Central memory CD8-positive, alpha-beta T cell (primary cell): ENCODE measurements at regions not wholly inside any gene's neighbourhood (a gene's known extent, or its start where the extent isn't known, plus 50 kb on each side); places are given as distances from the start of the nearest gene placed in this dataset.
"Not testable (repeated sequence)": the region's sequence is repeated elsewhere in the genome, so short reads cannot be mapped to it uniquely, and the experiment has no call there.

Experiments
- ATAC-seq: fragments of 150-1000 bp; cut with Tn5 transposase; replicated peaks from 2 replicates; pipeline ENCODE4 v1.10.0; 2022; ENCODE audit warnings: mild to moderate bottlenecking, moderate FRiP score, moderate number of reproducible peaks; ENCODE audit not compliant: poor library complexity, severe bottlenecking; ENCODE audit errors: extremely low read depth
- DNase-seq, 2 donors: peaks; one replicate each; pipeline ENCODE4 v3.0.0; 2021; ENCODE audit warnings: low spot score in 2 of 2
- H3K27ac Mint-ChIP-seq: one replicate; pipeline ENCODE4 v1.8.0; 2022; ENCODE audit warnings: low read depth, mild to moderate bottlenecking, moderate library complexity, mixed read lengths
- H3K27me3 Mint-ChIP-seq: one replicate; pipeline ENCODE4 v1.8.0; 2022; ENCODE audit warnings: mixed read lengths
- H3K36me3 Mint-ChIP-seq: one replicate; pipeline ENCODE4 v1.8.0; 2022; ENCODE audit warnings: mild to moderate bottlenecking, moderate library complexity, mixed read lengths; ENCODE audit not compliant: insufficient read depth
- H3K4me1 Mint-ChIP-seq: one replicate; pipeline ENCODE4 v1.8.0; 2022; ENCODE audit warnings: mixed read lengths
- H3K4me3 Mint-ChIP-seq: one replicate; pipeline ENCODE4 v1.8.0; 2022; ENCODE audit warnings: mild to moderate bottlenecking, moderate library complexity, mixed read lengths
- H3K9me3 Mint-ChIP-seq: one replicate; pipeline ENCODE4 v1.8.0; 2022; ENCODE audit warnings: mixed read lengths

GRCh38 chr1:55784941-55785450, 569.8 kb upstream of the USP24 start:
- not testable (repeated sequence) for H3K4me3 Mint-ChIP-seq, H3K9me3 Mint-ChIP-seq, H3K36me3 Mint-ChIP-seq

DNA sequence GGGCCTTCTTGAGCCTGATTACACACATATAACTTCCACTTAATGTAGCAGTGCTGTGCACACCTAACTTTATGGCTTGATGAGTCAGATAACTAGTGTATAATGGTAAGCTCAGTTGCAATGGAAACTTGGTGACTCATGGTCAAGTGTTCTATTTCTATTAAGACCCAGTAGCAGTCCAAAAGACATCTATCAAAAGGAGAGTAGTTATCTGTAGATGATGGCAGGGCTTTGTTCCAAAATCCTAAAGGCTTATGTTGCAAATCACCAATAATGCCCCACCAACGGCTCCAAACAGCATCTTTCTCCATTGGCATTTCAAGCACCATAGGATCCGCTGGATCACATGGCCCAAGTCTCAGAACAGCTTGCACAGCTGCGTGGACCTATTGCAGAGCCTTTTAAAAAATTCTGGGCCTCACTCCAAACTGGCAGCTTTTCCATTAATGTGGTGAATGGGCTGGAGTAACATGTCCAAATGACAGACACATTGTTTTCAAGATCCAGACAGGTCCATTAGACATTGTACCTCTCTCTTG, 566.8 kb upstream of the USP24 start:
- Mint-ChIP-seq H3K4me3 (no peak overlapping the region), H3K4me1 (no peaks in the 10 kb centered on the region), H3K9me3 (peaks cover 2% of the 10 kb centered on the region), H3K27me3 (no peaks in the 10 kb centered on the region), H3K27ac (no peak overlapping the region), H3K36me3 (no peaks in the 10 kb centered on the region)
- DNase-seq (no peak), ATAC-seq (no peak)

More at GRCh38 chr1:55784941-55785450, 569.8 kb upstream of the USP24 start:
- not testable (repeated sequence) for DNase-seq, H3K27ac Mint-ChIP-seq, H3K4me1 Mint-ChIP-seq, H3K27me3 Mint-ChIP-seq, ATAC-seq

GRCh38 chr1:55781003-55781402, 565.8 kb upstream of the USP24 start:
- Mint-ChIP-seq H3K27me3 (no peaks in the 10 kb centered on the region), H3K4me3 (no peak overlapping the region), H3K4me1 (no peaks in the 10 kb centered on the region), H3K9me3 (no peaks in the 10 kb centered on the region), H3K36me3 (no peaks in the 10 kb centered on the region), H3K27ac (no peak overlapping the region)
- no peak for ATAC-seq
- DNase-seq: no peak

- Mint-ChIP-seq H3K27ac (no peak overlapping the region), H3K4me3 (no peak overlapping the region), H3K4me1 (no peaks in the 10 kb centered on the region), H3K36me3 (no peaks in the 10 kb centered on the region), H3K9me3 (no peaks in the 10 kb centered on the region), H3K27me3 (no peaks in the 10 kb centered on the region)
- DNase-seq: no peak
- ATAC-seq: no peak
These were observed 562.4 kb upstream of the USP24 start for GRCh38 chr1:55777545-55777944.

- Mint-ChIP-seq H3K4me1 (no peaks in the 10 kb centered on the region), H3K4me3 (no peak overlapping the region), H3K27me3 (no peaks in the 10 kb centered on the region), H3K9me3 (no peaks in the 10 kb centered on the region), H3K27ac (no peak overlapping the region), H3K36me3 (no peaks in the 10 kb centered on the region)
- ATAC-seq (no peak), DNase-seq (no peak)
These were observed 559.8 kb upstream of the USP24 start for GRCh38 chr1:55775007-55775406.

DNA sequence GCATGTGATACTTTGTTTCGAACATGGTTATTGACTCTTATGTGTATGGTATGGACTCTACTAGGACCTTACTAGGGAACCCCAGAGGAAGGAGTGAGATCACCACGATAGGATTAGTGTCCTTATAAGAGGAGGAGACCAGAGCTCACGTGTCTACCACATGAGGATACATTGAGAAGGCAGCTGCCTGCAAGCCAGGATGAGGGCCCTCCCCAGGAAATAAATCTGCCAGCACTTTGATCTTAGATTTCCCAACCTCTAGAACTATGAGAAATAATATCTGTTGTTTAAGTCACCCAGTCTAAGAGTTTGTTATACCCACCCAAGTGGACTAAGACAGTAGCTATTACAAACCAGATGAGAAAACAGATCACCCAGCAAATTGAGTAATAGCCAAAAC, 559.3 kb upstream of the USP24 start:
- no peaks in the 10 kb centered on the region for H3K36me3 Mint-ChIP-seq
- no peak overlapping the region for H3K4me3 Mint-ChIP-seq
- H3K27me3 Mint-ChIP-seq: no peaks in the 10 kb centered on the region
- no peak overlapping the region for H3K27ac Mint-ChIP-seq
- H3K9me3 Mint-ChIP-seq: no peaks in the 10 kb centered on the region
- no peak for DNase-seq
- no peak for ATAC-seq
- H3K4me1 Mint-ChIP-seq: no peaks in the 10 kb centered on the region

DNA sequence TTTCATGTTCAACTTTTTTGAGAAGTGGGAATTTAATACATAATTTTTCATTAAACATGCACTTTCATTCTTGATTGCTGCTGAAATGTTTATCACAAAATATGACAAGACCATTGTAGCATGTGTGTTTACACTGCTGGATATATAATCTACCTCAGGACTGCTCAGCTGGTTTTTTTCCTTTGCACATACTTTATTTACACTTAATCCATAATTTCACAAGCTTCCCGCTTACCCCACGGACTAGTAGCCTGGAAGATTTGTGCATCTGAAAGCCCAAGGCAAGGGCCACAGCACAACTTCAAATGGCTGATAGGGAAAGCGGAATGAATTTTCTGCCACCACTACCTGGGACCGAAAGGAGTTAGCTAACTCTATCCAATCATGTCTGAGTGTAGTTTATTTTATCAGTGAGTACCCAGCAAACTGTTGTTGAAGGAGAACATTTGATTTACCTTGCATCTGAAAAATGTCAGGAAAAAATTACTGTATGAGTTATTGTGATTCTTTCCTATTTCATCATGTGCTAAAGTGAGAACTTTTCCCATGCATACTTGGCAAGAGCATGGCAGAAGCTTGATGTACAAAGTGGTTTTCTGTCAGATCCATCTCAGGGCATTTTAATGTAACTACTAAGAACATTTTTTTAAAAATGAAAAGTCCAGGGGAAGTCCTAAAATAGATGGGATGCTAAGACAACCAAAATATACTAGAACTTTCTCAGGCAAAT, 558.2 kb upstream of the USP24 start:
- ATAC-seq (no peak), DNase-seq (no peak)

DNA sequence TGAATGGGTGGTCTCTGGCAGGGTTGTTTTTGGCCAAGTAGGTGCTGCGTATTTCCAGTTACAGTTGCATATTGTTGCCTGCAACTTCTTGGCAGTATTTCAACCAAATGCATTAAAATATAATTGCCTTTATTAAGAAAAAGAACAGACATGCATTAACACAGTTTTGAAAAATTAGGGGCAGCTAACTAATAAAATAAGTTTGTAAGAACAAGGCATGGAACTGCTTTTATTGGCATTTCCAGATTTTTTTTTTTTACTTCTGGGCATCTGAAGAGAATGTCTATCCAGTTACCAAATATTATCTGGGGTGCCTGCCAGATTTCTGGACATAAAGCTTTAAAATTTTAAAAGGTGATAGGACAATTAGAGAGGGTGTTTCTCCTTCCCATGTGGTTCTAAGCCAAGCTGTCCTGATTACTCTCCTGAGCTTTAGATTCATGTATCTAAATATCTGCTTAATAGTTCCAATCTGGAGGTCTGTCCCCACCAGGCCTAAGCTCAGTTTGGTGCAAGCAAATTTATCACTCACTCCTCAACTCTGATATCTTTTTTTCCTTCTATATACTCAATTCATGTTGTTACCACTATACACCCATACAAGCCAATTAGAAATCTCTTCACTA, 553.3 kb upstream of the USP24 start:
- Mint-ChIP-seq H3K27me3 (peaks cover 6% of the 10 kb centered on the region), H3K9me3 (peaks cover 7% of the 10 kb centered on the region), H3K4me3 (no peak overlapping the region), H3K27ac (no peak overlapping the region), H3K4me1 (no peaks in the 10 kb centered on the region), H3K36me3 (no peaks in the 10 kb centered on the region)
- no peak for ATAC-seq
- no peak for DNase-seq

More for the DNA sequence above, 558.2 kb upstream of the USP24 start:
- Mint-ChIP-seq H3K4me3 (no peak overlapping the region), H3K27ac (no peak overlapping the region), H3K9me3 (peaks cover 7% of the 10 kb centered on the region), H3K27me3 (no peaks in the 10 kb centered on the region), H3K36me3 (no peaks in the 10 kb centered on the region), H3K4me1 (no peaks in the 10 kb centered on the region)

GRCh38 chr1:55767171-55767570, 552.0 kb upstream of the USP24 start:
- ATAC-seq: no peak
- Mint-ChIP-seq H3K9me3 (peaks cover 16% of the 10 kb centered on the region), H3K4me1 (no peaks in the 10 kb centered on the region)

GRCh38 chr1:55765505-55765904, 550.3 kb upstream of the USP24 start:
- Mint-ChIP-seq H3K9me3 (peaks cover 16% of the 10 kb centered on the region), H3K27me3 (peaks cover 19% of the 10 kb centered on the region)
- not testable (repeated sequence) for H3K4me3 Mint-ChIP-seq, DNase-seq, H3K4me1 Mint-ChIP-seq, H3K27ac Mint-ChIP-seq, ATAC-seq, H3K36me3 Mint-ChIP-seq

More at GRCh38 chr1:55767171-55767570, 552.0 kb upstream of the USP24 start:
- H3K27me3 Mint-ChIP-seq: peaks cover 19% of the 10 kb centered on the region
- no peak for DNase-seq
- no peaks in the 10 kb centered on the region for H3K36me3 Mint-ChIP-seq
- H3K27ac Mint-ChIP-seq: no peak overlapping the region
- no peak overlapping the region for H3K4me3 Mint-ChIP-seq

DNA sequence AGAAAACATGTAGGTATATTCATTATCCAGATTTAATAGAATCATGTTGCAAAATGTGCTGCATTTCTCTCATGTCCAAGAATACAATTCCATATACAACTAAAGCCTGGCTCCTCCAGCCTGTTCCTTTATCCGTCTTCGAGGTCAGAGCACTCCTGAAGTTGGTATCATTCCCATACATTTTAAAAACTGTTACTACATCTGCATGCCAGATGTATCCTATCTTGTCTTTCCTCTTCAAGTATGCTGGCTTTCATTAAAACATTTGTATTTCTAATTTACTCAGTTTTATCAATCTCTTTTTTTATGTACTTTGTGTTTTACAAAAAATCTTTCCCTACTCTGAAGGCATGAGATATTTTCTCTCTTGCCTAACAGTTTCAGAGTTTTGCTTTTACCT, 536.6 kb upstream of the USP24 start:
- peaks cover 32% of the 10 kb centered on the region for H3K27me3 Mint-ChIP-seq
- no peaks in the 10 kb centered on the region for H3K36me3 Mint-ChIP-seq
- ATAC-seq (no peak), DNase-seq (no peak)
- no peak overlapping the region for H3K4me3 Mint-ChIP-seq
- H3K9me3 Mint-ChIP-seq: peaks cover under 1% of the 10 kb centered on the region
- no peak overlapping the region for H3K27ac Mint-ChIP-seq
- H3K4me1 Mint-ChIP-seq: no peaks in the 10 kb centered on the region

GRCh38 chr1:55750628-55750995, 535.4 kb upstream of the USP24 start:
- Mint-ChIP-seq H3K9me3 (peaks cover 8% of the 10 kb centered on the region), H3K4me3 (no peak overlapping the region), H3K36me3 (peaks cover 3% of the 10 kb centered on the region), H3K27ac (no peak overlapping the region), H3K27me3 (peaks cover 26% of the 10 kb centered on the region), H3K4me1 (no peaks in the 10 kb centered on the region)
- DNase-seq (no peak), ATAC-seq (no peak)
